ENCODE measurements at regions not wholly inside any gene's neighbourhood (a gene's known extent, or its start where the extent isn't known, plus 50 kb on each side); places are given as distances from the start of the nearest gene placed in this dataset.

DNA sequence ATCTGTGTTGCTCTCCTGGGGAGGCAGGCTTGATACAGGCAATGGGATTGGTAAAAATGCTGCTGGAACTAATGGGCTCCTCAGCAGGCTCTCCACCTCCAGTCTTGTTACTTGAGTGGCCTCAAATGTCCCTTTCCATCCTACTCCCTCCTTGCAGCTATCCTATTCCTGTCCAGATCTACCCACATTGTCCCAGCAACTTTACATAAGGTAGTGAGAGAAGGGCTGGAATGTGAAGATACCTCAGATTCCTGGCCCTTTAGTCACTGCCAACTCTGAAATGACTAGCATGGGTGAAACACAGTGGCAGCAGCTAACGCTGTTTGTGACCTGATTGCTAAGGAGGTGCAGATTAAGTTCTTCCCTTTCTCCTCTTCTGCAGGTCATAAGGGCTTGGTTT, 210.1 kb upstream of the HS3ST4 start:
- Histone ChIP-seq H2BK5ac (ENCODE audit: low read depth, low read length, poor library complexity, severe bottlenecking) (no peak overlapping the region), H3K4me3 (ENCODE audit: insufficient read depth, low read depth, low read length) (no peak overlapping the region), H3K27me3 (ENCODE audit: control insufficient read depth, insufficient read depth, low read length) (no peaks in the 10 kb centered on the region), H3K79me1 (ENCODE audit: low read depth in 1 of 2, low read length in 2 of 2) (no peaks in the 10 kb centered on the region), H3K4me2 (ENCODE audit: low read depth, low read length) (no peak overlapping the region), H2BK20ac (ENCODE audit: low read depth, low read length) (no peak overlapping the region), H3K9me1 (ENCODE audit: insufficient read depth, low read length) (no peaks in the 10 kb centered on the region), H3K18ac (ENCODE audit: low read depth, low read length) (no peak overlapping the region), H4K20me1 (ENCODE audit: insufficient read depth, low read length) (no peaks in the 10 kb centered on the region), H3K23ac (ENCODE audit: low read depth, low read length) (no peak overlapping the region), H4K5ac (ENCODE audit: low read depth, low read length) (no peak overlapping the region), H2AK9ac (replicated peaks; ENCODE audit: low read depth, low read length, poor library complexity) (no peak overlapping the region), H3K9me3 (ENCODE audit: control insufficient read depth, insufficient read depth, low read length) (peaks cover 11% of the 10 kb centered on the region), H2AFZ (replicated peaks; ENCODE audit: low read length, poor library complexity) (no peak overlapping the region), H4K8ac (ENCODE audit: low read depth in 2 of 2, low read length in 2 of 2) (no peak overlapping the region), H3K36me3 (ENCODE audit: control insufficient read depth, insufficient read depth, low read length) (no peaks in the 10 kb centered on the region), H3K4ac (ENCODE audit: low read depth, low read length) (no peak overlapping the region), H2AK5ac (ENCODE audit: low read depth, low read length) (no peak overlapping the region), H3K9ac (ENCODE audit: low read depth, low read length) (no peak overlapping the region), H3K27ac (ENCODE audit: insufficient read depth, low read length) (no peak overlapping the region), H3K14ac (replicated peaks; ENCODE audit: low read depth, low read length) (no peak overlapping the region), H3K56ac (ENCODE audit: extremely low read depth, insufficient read depth, low read length) (no peak overlapping the region), H2BK15ac (ENCODE audit: low read depth, low read length) (no peak overlapping the region), H4K91ac (ENCODE audit: insufficient read depth, low read depth, low read length) (no peak overlapping the region), H3K4me1 (ENCODE audit: control insufficient read depth, insufficient read depth, low read length) (no peaks in the 10 kb centered on the region), H2BK120ac (ENCODE audit: low read depth, low read length) (no peak overlapping the region)
- in situ Hi-C loops (cut with MboI; ENCODE audit: low sequenced_read_pairs) = no loop called here
- no CpG with 5 or more reads among the region's 1 CpG for WGBS, 2 experiments (ENCODE audit: extremely low coverage in 2 of 2, insufficient read length in 1 of 2)
- dilution Hi-C loops (cut with HindIII; ENCODE audit: low sequenced_read_pairs, unreplicated experiment) = no loop called here
- intact Hi-C loops (cut with micrococcal nuclease) = no loop called here
- no peak for DNase-seq
- no peak for TF ChIP-seq RFX5 (IDR thresholded peaks at IDR 0.05; ENCODE audit: low read depth, low read length)
- no peak for TF ChIP-seq POLR2A (IDR thresholded peaks at IDR 0.05; ENCODE audit: low read depth, low read length)
- no peak for TF ChIP-seq RCOR1 (IDR thresholded peaks at IDR 0.05; ENCODE audit: insufficient replicate concordance, low read length)
- BruUV-seq (replicated peaks) = no TSS peak
- ATAC-seq (ENCODE audit: low read depth) = no peak
- CTCF ChIA-PET = no interaction called here
- POLR2A ChIA-PET (ENCODE audit: unreplicated experiment) = no interaction called here
